ENCODE measurements at regions not wholly inside any gene's neighbourhood (a gene's known extent, or its start where the extent isn't known, plus 50 kb on each side); places are given as distances from the start of the nearest gene placed in this dataset.

DNA sequence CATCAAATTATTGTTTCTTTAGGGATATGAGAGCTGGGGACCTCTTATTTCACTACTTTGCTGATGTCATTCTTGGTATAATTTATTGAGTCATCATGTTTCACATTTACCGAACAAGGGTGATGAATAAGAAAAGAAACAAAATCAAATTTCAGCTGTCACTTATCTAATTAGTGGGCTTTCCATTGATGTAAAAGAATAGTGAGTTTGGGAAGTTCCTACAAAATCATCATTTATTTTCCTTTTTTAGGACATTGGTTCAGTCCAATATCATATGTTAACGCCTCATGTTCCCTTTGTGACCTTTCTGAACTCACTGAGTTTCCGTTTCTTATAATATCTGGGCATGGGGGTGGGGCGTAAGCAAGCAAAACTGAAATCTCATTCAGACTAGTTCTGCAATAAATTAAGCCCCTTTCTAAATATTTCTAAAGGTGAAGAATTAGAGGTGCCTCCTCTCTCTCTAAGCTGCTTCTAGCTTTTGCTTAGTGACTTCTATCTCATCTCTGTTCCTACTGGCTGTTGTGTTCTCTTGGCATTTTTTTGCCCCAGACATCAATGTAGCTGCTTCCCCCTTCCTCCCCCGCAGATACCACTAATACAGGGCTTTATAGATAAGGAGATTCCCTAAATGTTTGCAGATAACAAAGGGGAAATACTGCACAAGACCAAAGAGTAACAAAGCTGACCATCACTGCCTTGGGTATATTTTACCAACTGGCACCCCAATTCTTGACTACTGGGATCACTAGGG is 238.0 kb upstream of the CTNNB1 start:
- DNase-seq, result peak; percentile 57 to 91 (median 69)

DNA sequence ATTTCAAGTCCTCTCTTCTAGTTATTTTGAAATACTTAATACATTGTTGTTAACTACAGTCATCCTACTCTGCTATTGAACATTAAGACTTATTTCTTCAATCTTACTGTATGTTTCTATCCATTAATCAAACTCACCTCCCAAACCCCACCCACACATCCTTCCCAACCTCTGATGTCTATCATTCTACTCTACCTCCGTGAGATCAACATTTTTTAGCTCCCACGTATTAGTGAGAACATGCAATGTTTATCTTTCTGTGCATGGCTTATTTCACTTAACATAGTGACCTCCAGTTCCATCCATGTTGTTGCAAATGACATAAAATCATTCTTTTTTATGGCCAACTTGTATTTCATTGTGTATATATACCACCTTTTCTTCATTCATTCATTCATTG is 236.6 kb upstream of the CTNNB1 start:
- DNase-seq, result no peak

DNA sequence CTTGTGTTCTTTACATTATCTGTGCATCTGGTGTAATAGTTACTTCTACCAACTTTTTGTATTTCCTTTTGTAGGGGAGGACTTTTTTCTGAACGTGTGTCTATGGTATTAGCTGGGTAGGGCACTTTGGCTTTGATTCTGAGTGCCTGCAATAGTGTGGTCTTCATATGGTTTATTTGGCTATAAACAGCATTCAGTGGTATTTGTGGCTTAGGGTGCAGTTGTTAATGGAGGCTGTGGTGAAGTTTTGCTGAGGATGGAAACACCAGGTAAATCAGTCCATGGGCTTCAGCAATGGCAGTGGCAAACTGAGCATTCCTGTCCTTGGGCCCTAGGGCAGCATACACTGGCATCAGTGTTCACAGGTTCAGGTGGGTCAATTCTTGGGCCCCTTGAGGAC is 230.6 kb upstream of the CTNNB1 start:
- DNase-seq, result no peak

DNA sequence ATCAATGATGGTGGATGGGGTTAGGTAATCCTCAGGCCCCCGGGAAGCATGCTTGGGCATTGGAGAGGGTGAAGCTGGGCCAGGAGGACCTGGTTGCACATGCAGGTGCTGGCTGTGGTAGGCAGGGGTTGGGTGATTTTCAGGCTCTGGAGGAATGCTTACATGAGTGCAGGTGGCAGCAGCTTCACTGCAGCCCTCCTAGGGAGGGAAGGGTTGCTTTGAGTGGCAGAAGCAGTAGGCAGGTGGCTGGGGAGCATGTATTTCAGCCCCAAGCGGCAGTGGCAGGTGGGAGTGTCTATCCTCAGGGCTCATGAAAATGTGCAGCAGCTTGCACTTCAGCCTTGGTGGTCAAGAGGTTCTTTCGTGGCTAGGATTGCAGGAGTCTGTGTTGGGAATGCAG is 230.0 kb upstream of the CTNNB1 start:
- DNase-seq, result no peak

DNA sequence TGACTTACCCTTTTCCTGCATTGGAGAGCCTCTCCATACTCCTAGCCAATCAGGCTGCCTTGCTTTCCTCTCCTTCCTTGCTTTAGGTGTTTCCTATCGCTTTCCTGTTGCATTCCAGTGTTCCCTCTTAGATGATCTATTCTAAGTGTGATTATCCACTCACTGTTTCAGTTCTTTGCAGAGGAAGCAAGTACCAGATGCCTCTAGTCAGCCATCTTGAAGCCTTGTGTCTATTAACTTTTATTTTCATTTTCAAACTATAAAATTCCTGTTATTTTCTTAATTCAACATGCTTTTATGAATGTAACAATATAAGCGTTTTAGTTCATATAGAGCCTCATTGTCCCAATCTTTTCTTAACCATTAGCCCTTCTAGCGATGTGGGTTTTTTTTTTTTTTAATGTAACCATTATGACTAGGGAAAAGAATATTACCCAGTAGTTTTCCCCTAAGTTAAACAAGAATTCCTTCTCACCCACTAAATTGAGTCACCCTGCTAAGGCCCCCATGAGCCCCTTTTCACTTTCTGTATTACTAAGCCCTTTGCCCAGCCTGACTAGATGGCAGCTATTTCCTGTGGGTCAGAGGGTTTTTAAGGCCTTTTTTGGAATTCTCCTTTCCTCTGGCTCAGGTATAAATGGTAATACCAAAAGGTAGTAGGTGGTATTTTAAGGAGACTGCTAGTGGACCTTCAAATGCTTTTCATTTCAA is 229.4 kb upstream of the CTNNB1 start:
- DNase-seq, result peak; percentile 58 to 86 (median 63)

DNA sequence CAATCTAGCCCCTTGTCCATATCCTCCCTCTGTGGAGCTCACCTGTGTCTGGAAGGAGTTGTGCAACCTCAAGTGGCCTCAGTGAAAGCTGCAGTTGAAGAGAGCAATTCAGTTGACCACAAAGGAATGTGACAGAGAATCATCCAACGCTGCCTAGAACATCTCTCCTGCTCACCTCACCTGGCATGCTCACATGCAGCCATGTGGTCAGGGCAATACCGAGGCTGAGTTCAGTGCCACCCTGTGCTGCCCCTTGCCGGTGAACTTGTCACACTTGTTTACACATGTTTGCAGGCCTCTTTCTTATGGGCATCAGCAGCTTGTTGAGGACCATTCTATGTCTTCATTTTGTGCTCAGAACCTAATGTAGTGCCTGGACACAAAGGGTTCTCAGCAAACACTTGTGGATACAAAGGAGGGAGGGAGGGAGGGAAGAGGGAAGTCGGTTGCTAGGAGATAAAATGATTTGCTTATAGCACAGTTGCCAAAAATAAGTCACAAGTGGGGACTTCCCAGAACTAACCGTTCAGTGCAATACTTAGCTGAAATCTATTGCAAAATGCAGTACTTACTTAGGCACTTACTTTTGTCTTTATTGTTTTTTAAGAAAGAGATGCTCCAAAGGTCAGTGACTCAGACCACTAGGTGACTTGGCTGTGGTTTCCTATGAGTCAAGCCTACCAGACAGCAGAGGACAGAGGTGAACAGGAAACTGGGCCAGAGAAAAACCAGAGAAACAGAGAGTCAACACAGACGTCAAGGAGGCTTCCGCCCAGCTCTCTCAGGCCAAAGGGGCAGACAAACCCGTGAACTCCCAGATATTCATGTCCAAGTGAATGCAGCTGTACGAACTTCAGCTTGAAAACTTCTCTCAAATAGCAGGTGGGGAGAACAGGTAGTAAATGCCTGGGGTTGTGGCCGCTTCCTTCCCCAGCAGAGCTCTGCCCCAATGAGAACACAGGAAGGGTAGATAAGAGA is 227.8 kb upstream of the CTNNB1 start:
- peak; percentile 85 to 99 (median 96) for DNase-seq

DNA sequence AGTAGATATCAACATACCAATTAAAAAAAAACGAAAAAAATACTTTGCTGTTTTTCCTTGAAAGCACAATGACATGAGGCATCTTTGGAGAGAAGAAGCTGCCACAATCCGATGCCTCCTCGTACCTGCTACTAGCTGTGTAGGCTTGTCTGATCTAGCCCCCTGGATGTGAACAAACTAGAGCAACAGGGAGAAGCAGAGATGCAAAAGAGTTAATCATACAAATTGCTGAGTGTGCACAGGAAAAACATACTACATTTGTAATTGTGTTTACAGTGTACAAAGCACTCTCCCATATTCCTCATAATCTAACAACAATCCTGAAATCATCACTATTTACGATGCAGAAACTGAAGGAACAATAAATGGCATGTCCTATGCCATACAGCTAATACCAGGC is 227.0 kb upstream of the CTNNB1 start:
- DNase-seq, result no peak

DNA sequence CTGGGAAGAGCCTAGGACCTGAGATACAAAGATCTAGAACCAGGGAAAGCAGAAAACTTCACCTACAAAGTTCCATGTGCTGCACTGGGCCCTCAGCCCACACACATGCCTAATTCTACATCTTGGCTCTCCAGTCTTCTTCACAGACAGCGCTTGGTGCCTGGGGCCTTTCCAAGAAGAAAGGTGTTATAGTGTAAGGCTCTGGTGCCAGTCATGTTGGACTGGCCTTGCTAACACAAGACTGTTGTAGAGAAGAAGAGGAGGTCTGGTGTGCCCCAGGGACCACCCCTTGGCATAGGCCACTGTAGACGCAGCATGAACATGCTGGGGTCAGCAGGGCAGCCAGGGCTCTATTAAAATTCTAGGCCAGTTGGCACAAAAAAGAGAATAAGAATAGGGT is 226.2 kb upstream of the CTNNB1 start:
- no peak for DNase-seq

DNA sequence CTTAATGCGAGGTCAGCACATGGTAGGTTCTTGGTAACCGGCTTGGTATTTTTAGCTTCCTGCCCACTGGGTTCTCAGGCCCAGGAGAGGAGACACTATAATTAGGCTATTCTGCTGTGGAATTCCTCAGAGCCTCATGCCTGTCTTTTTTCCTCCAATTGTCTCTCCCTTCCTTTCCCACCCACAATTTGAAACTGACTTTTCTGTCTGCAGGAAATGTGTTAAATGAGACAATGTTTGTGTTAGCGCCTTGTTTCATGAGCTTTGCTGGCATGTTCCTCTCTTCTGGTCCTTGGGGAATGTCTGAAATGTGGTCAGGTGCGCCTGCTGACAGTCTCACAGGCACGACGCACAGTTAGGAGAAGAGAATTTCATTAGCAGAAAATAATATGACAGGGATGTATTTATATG is 223.6 kb upstream of the CTNNB1 start:
- no peak for DNase-seq

DNA sequence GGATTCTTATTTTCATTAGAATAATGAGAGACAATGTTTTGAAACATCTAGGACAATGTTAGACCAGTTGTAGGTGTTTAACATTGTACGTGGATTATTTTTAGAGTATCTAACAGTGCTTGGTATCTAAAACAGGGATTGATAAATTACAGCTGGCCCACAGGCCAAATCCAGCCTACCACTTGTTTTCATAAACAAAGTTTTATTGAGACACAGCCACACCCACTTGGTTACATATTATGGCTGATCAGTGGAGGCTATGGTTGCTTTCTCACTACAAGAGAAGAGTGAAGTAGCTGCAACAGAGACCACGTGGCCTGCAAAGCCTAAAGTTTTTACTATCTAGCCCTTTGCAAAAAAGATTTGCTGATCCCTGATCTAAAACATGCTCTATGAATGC is 223.1 kb upstream of the CTNNB1 start:
- no peak for DNase-seq

DNA sequence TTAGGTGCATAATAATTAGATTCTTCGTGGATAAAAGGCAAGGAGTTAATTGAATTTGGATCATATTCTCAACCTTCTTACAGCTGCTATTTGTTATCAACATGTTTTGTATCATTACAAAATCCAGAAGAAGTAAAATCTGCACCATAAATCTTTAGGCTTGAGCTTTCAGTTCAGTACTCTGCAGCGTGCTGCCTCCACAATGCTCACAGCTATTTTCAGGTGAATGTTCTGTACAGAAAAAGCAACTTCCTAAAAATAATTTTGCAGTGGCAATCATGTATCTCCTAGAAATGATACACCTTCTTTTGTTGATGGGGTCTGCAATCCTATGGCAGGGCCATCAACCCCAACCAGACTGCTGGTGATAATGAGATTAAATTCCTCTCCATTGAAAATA is 220.9 kb upstream of the CTNNB1 start:
- no peak for DNase-seq

DNA sequence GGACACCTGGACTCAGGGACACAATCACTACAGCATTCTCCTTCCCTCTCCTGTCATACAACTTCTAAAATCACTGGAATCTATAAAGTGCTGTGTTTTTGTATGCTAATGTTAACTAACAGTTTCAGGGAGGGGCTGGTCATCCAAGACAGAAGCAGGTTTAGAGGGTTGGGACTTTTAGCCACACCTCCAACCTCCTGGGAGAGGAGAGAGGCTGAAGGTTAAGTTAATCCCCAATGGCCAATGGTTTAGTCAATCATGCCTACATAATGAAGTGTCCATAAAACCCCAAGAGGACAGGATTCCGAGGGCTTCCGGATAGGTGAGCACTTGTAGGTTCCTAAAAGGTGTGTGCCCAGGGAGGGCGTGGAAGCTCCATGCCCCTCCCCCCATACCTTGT is 219.3 kb upstream of the CTNNB1 start:
- DNase-seq, result no peak

DNA sequence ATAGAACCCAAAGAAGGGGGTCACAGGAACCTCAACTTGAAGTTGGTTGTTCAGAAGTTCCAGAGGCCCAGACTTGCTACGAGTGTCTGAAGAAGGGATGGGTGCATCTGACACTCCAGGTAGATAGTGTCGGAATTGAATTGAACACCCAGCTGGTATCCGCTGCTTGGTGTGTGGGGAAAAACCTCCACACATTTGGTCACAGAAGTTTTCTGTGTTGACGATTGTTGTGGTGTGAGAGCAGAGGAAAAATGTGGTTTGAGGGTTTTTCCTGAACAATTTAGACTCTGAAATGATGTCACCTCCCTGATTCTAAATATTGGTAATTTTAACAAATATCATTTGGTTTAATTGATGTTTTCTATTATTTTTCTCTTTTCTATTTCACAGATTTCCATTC is 218.8 kb upstream of the CTNNB1 start:
- DNase-seq, result peak in 2 of 3 donors; percentile 10 to 42

DNA sequence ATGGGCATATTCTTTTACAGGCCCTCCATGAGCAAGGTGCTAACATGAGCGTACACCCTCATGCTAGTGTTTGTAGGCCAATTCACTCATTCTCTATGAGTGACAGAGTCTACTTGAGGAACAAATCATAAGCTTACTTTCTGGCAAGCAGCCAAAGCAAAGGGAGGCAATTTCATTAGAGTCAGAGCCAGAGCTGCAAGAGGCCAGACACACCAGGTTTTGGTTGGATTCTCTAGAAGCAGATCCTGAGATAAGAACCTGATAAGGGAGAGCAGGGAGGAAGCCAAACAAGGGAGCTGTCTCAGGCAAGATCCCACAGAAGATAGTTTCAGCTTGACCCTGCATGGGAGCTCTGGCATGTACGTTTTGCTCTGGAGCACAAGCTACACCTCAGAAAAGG is 214.1 kb upstream of the CTNNB1 start:
- DNase-seq, result peak in 1 of 3 donors; percentile 16

DNA sequence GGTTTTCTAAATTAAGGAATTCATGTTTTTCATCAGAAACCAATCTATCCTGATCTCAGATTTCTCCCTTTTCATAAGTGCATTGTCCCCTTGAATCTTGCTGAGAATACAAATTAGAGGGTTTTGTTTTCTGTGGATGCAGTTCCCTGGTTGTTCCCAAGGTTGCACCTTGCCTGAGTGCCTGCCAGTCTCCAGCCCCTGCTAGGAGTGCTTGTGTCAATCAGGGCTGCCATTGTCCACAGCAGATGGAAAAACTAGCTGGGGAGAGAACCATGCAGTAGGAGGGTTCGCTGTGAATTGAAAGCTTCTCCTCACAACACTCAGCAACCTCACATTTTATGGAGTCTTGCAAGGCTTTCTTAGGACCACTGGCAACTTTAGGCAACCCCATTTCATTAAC is 210.8 kb upstream of the CTNNB1 start:
- DNase-seq, result no peak

DNA sequence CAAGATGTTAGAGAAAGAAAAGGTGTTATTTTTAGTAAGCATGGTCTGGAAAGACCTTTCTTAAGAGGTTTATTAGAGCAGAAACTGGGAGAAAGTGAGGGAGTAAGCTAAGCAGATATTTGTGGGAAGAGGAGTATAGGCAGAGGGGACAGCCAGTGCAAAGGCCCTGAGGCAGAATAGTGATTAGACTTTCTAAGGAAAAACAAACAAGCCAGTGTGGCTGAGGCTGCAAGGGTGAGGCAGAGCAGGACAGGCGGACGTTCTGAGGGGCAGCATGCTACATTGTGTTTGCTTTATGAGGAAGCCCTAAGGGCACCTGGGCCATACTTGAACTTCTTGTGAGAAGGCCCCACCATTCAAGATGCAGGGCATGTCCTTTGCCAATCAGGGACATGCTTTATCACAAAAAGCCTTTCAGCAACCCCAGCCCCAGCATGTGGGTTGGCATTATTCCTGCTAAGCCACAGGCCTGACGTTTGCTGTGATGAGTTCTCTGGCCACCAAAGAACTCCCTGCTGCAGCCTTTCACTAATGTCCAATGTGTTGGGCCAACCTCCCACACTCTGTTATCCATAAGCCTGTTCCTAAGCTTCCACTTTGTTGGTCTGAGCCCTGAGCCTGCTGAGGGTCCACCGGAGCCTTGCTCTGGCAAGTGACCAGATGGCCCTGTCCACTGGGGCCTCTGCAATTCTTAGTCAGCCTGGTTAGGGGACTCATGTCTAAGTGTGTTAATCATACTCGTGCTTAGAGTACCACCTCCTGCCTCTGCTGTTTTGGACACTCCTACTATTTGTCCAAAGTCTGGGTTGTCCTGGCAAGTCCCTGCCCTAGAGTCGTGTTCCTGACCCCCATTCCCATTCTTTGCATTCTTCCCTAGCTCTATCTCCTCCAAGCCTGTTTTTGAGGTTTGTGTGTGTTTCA is 209.9 kb upstream of the CTNNB1 start:
- no peak for DNase-seq

DNA sequence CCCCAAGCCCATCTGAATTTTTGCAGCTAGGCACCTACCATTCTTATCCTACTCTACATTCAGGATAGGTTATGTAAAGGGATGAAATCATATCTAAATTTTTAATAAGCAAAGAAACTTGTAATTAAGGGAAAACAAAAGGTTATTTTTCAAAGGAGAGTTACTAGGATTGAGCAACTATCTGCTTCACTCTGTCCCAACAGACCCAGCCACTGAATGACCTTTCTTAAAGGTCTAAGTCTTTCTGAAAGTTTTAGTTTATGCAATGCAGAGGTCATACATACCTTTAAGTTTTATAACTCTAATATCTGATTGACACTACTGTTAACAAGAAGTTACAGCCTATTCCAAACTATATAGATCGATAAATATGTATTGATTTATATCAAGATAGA is 209.2 kb upstream of the CTNNB1 start:
- DNase-seq, result no peak

DNA sequence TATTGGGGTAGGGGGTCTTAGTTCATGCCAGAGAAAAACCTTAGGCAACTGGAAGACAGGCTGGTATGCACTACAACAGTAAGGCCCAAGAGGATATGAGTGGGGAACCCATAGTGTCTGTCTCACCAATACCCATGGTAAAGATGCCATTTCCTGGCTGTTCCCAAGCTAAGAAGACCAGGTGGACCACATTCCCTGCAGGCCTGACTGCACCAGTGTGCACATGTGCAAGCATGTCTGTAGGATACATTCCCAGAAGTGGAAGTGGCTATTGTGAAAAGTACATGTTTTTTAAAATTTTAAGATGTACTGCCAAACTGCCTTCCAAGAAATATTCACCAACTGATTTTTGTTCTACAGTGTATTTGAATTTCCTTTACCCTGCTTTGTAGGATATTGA is 207.3 kb upstream of the CTNNB1 start:
- DNase-seq, result no peak

DNA sequence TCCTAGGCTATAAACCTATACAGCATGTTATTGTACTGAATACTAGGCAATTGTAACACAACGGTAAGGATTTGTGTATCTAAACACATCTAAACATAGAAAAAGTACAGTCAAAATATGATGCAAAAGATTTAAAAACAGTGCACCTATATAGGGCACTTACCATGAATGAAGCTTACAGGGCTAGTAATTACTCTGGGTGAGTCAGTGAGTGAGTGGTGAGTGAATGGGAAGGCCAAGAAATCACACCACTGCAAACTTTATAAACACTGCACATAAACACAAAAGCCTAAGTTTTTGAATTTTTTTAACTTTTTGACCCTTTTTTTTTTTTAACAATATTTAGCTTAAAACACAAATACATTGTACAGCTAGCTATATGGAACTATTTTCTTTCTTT is 204.7 kb upstream of the CTNNB1 start:
- DNase-seq, result no peak

DNA sequence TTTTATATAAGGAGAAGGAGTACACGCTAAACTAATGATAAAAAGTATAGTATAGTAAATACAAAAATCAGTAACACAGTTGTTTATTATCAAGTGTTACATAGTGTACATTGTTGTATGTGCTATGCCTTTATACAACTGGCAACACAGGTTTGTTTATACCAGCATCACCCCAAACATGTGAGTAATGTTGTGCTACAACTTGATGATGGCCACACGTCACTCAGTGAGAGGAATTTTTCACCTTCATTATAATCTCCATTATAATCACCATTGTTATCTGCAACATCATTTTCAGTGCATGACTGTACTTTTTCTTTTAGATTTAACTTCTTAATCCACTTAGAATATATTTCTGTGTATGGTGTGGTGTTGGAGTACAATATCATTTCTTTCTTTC is 204.0 kb upstream of the CTNNB1 start:
- no peak for DNase-seq

DNA sequence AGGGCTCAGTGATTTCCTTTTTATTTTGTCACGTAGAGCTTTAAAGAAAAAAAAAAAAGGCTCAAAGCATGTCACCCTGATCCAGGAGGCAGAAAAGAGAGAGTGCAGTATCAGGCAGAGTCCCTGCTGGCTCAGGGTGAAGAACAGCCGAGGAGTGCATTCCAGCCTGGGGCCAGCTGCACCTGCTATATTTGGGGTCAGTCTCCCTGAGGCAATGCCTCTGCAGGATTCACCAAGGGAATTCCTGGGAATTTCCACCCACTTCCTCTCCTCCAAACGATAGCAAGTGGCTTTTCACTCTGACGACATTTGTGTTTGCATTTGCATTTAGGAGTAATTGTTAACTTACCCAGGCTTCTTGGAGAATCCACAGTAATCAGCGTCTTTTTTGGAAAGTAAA is 202.9 kb upstream of the CTNNB1 start:
- peak in 1 of 3 donors; percentile 11 for DNase-seq
